ENCODE measurements at regions not wholly inside any gene's neighbourhood (a gene's known extent, or its start where the extent isn't known, plus 50 kb on each side); places are given as distances from the start of the nearest gene placed in this dataset.

DNA sequence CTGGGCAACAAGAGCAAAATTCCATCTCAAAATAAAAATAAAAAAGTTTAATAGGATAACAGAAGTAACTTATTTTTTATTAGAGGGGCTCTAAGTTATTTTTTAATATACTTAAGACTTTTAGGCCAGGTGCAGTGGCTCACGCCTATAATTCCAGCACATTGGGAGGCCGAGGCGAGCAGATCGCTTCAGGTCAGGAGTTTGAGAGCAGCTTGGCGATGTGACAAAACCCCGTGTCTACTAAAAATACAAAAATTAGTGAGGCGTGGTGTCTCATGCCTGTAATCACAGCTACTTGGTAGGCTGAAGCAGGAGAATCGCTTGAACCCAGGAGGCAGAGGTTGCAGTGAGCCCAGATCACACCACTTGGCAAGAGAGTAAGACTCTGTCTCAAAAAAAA, 180.5 kb upstream of the NR5A2 start:
- H3K4me2 ChIP-seq (ENCODE audit: low read length): no peak overlapping the region
- no peaks in the 10 kb centered on the region for H3K9me3 ChIP-seq (ENCODE audit: insufficient read depth, low read depth, low read length)
- Mint-ChIP-seq H3K4me3 (ENCODE audit: unreplicated experiment) (no peak overlapping the region), H3K36me3 (ENCODE audit: low read depth, unreplicated experiment) (no peaks in the 10 kb centered on the region), H3K27ac (ENCODE audit: unreplicated experiment) (no peak overlapping the region), H3K9me3 (ENCODE audit: unreplicated experiment) (no peaks in the 10 kb centered on the region), H3K27me3 (ENCODE audit: low read depth, unreplicated experiment) (no peaks in the 10 kb centered on the region), H3K4me1 (ENCODE audit: low read depth, unreplicated experiment) (no peaks in the 10 kb centered on the region)
- no peak for FAIRE-seq
- H2AFZ ChIP-seq (ENCODE audit: low read depth, low read length): no peak overlapping the region
- H3K79me2 ChIP-seq (ENCODE audit: insufficient read depth, low read length): no peaks in the 10 kb centered on the region
- no peak overlapping the region for H3K4me3 ChIP-seq (ENCODE audit: insufficient read depth, low read depth, low read length)
- H3K27me3 ChIP-seq (ENCODE audit: insufficient read depth, low read length): no peaks in the 10 kb centered on the region
- no peaks in the 10 kb centered on the region for H3K36me3 ChIP-seq (ENCODE audit: insufficient read depth, low read length)
- H4K20me1 ChIP-seq (ENCODE audit: insufficient read depth, low read length): no peaks in the 10 kb centered on the region
- H3K9ac ChIP-seq (ENCODE audit: low read length): no peak overlapping the region
- no peak for TF ChIP-seq EZH2 (IDR thresholded peaks at IDR 0.05; ENCODE audit: insufficient read depth, low read length)
- TF ChIP-seq, protein P1, sequence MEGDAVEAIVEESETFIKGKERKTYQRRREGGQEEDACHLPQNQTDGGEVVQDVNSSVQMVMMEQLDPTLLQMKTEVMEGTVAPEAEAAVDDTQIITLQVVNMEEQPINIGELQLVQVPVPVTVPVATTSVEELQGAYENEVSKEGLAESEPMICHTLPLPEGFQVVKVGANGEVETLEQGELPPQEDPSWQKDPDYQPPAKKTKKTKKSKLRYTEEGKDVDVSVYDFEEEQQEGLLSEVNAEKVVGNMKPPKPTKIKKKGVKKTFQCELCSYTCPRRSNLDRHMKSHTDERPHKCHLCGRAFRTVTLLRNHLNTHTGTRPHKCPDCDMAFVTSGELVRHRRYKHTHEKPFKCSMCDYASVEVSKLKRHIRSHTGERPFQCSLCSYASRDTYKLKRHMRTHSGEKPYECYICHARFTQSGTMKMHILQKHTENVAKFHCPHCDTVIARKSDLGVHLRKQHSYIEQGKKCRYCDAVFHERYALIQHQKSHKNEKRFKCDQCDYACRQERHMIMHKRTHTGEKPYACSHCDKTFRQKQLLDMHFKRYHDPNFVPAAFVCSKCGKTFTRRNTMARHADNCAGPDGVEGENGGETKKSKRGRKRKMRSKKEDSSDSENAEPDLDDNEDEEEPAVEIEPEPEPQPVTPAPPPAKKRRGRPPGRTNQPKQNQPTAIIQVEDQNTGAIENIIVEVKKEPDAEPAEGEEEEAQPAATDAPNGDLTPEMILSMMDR (IDR thresholded peaks at IDR 0.05; ENCODE audit: insufficient read depth, low read depth, low read length): no peak
- DNase-seq (ENCODE audit: low read depth): no peak
- no peaks in the 10 kb centered on the region for H3K4me1 ChIP-seq (ENCODE audit: insufficient read depth, low read length)
- H3K27ac ChIP-seq (ENCODE audit: low read depth, low read length): no peak overlapping the region

DNA sequence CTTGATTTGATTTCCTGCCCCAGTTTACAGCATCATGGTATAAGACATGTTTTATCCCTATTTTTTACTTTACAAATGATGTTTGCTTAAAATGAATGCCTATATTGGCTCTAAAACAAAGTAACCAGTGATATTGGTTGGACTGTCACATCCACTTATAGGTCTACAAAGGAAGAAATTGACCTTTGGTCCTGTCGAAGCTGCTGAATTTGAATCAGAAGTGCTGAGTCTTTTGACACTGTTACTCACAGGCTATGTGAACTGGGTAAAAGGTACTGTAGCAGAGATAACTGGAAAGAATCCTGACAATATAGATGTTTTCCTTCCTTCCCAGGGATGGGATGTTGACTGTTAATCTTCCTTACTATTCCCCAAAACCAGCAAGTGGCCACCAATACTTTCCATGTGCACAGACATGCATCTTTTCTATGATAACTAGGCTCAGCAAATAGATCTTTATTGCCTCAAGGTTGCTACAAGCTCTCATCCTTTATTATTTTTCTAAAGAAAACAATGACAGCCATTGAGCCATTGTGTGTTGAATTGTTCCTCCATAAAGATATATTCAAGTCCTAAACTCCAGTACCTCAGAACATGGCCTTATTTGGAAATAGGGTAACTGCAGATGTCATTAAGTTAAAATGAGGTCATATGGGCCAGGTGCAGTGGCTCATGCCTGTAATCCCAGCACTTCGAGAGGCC, 175.9 kb upstream of the NR5A2 start:
- Mint-ChIP-seq H3K27me3 (ENCODE audit: low read depth, unreplicated experiment) (no peaks in the 10 kb centered on the region), H3K9me3 (ENCODE audit: unreplicated experiment) (no peaks in the 10 kb centered on the region), H3K36me3 (ENCODE audit: low read depth, unreplicated experiment) (no peaks in the 10 kb centered on the region), H3K4me1 (ENCODE audit: low read depth, unreplicated experiment) (peaks cover 14% of the 10 kb centered on the region), H3K27ac (ENCODE audit: unreplicated experiment) (no peak overlapping the region), H3K4me3 (ENCODE audit: unreplicated experiment) (no peak overlapping the region)
- no peak for TF ChIP-seq EZH2 (IDR thresholded peaks at IDR 0.05; ENCODE audit: insufficient read depth, low read length)
- TF ChIP-seq, protein P1 (IDR thresholded peaks at IDR 0.05; ENCODE audit: insufficient read depth, low read depth, low read length): no peak
- DNase-seq (ENCODE audit: low read depth) (no peak), FAIRE-seq (no peak)
- H3K27ac ChIP-seq (ENCODE audit: low read depth, low read length): no peak overlapping the region
- H3K9ac ChIP-seq (ENCODE audit: low read length): no peak overlapping the region
- no peak overlapping the region for H3K4me3 ChIP-seq (ENCODE audit: insufficient read depth, low read depth, low read length)
- no peaks in the 10 kb centered on the region for H3K79me2 ChIP-seq (ENCODE audit: insufficient read depth, low read length)
- H3K27me3 ChIP-seq (ENCODE audit: insufficient read depth, low read length): no peaks in the 10 kb centered on the region
- no peaks in the 10 kb centered on the region for H4K20me1 ChIP-seq (ENCODE audit: insufficient read depth, low read length)
- no peak overlapping the region for H2AFZ ChIP-seq (ENCODE audit: low read depth, low read length)
- H3K9me3 ChIP-seq (ENCODE audit: insufficient read depth, low read depth, low read length): no peaks in the 10 kb centered on the region
- H3K4me1 ChIP-seq (ENCODE audit: insufficient read depth, low read length): peaks cover 19% of the 10 kb centered on the region
- H3K36me3 ChIP-seq (ENCODE audit: insufficient read depth, low read length): no peaks in the 10 kb centered on the region
- H3K4me2 ChIP-seq (ENCODE audit: low read length): no peak overlapping the region

DNA sequence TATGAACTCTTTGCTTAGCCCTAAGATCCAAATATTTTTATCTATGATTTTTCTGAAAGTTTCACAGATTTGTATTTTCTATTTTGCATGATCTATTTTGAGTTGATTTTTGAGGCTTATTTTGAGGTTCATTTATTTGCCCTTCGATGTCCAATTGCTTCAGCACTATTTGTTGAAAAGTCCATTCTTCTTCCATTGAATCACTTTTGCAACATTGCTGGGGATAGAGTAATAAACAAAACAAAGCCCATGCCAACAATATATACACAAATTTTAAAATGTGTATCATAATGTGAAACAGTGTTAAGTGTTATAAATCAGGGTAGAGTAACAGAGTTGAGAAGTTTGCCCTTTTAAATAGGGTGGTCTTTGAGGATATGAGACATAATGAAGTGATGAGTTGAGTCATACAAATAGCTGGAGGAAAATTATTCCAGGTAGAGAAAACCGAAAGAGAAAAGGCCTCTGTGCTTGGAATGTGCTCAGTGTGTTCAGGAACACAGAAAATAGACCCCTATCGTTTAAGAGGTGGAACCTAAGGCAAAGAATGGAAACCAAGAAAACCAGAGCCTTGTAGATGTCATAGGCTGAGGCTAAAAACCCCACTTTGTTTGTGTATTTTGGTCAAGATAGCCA, 172.7 kb upstream of the NR5A2 start:
- no peaks in the 10 kb centered on the region for H4K20me1 ChIP-seq (ENCODE audit: insufficient read depth, low read length)
- no peak overlapping the region for H3K9ac ChIP-seq (ENCODE audit: low read length)
- H3K79me2 ChIP-seq (ENCODE audit: insufficient read depth, low read length): no peaks in the 10 kb centered on the region
- H3K27ac Mint-ChIP-seq (ENCODE audit: unreplicated experiment): peak overlapping the region; percentile 27
- no peaks in the 10 kb centered on the region for H3K27me3 ChIP-seq (ENCODE audit: insufficient read depth, low read length)
- no peak overlapping the region for H3K4me3 ChIP-seq (ENCODE audit: insufficient read depth, low read depth, low read length)
- FAIRE-seq: peak; percentile 39
- TF ChIP-seq, protein P1 (IDR thresholded peaks at IDR 0.05; ENCODE audit: insufficient read depth, low read depth, low read length): no peak
- TF ChIP-seq EZH2 (IDR thresholded peaks at IDR 0.05; ENCODE audit: insufficient read depth, low read length): no peak
- no peak overlapping the region for H2AFZ ChIP-seq (ENCODE audit: low read depth, low read length)
- H3K9me3 ChIP-seq (ENCODE audit: insufficient read depth, low read depth, low read length): no peaks in the 10 kb centered on the region
- H3K4me1 Mint-ChIP-seq (ENCODE audit: low read depth, unreplicated experiment): peaks cover 28% of the 10 kb centered on the region
- peak overlapping the region; percentile 40 for H3K27ac ChIP-seq (ENCODE audit: low read depth, low read length)
- no peak for DNase-seq (ENCODE audit: low read depth)
- no peaks in the 10 kb centered on the region for H3K36me3 ChIP-seq (ENCODE audit: insufficient read depth, low read length)
- peaks cover 22% of the 10 kb centered on the region for H3K4me1 ChIP-seq (ENCODE audit: insufficient read depth, low read length)
- no peaks in the 10 kb centered on the region for H3K27me3 Mint-ChIP-seq (ENCODE audit: low read depth, unreplicated experiment)
- no peaks in the 10 kb centered on the region for H3K36me3 Mint-ChIP-seq (ENCODE audit: low read depth, unreplicated experiment)
- H3K4me2 ChIP-seq (ENCODE audit: low read length): peak overlapping the region; percentile 39
- H3K9me3 Mint-ChIP-seq (ENCODE audit: unreplicated experiment): no peaks in the 10 kb centered on the region
- no peak overlapping the region for H3K4me3 Mint-ChIP-seq (ENCODE audit: unreplicated experiment)

Data from astrocyte (in vitro differentiated cells and primary cell).